ENCODE measurements at regions not wholly inside any gene's neighbourhood (a gene's known extent, or its start where the extent isn't known, plus 50 kb on each side); places are given as distances from the start of the nearest gene placed in this dataset.
"Not testable (repeated sequence)": the region's sequence is repeated elsewhere in the genome, so short reads cannot be mapped to it uniquely, and the experiment has no call there.

DNA sequence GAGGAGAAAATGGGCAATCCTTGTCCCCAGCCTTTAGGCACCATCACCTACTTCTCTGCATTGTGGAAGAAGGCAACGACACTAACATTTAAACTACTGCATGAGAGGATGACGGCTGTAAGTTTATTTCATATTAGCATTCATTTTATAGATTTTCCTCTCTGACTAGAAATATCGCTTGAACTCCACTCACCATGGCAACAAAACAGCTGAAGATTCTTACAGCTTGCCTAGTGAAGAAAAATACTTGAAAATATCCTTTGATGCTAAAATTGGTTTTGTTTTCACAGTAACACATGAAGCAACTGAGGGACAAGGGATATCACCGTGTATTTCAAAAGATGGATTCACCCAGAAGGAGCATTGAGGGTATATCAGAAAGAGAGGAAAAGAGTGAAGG is 284.3 kb downstream of the LIG4 start:
- ATAC-seq (no peak), DNase-seq (ENCODE audit: low spot score) (no peak)

DNA sequence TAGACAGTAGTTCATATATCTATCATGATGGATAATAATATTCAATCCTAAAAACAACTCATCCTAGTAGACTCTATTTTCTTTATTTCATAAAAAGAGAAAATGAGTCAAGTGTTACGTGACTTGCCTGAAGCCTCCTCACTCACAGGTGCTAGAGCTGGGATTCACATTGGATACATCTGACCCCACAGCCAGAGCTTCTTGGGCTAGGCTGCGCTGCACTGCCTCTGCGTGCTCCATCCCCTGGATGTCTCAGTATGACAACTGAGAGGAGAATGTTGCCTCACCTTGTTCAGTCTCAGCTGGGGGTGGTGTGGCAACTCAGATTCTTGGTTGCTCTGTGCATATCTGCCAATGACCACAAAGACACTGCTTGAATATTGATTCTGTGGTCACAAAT is 286.6 kb downstream of the LIG4 start:
- no peak for ATAC-seq
- no peak for DNase-seq (ENCODE audit: low spot score)

DNA sequence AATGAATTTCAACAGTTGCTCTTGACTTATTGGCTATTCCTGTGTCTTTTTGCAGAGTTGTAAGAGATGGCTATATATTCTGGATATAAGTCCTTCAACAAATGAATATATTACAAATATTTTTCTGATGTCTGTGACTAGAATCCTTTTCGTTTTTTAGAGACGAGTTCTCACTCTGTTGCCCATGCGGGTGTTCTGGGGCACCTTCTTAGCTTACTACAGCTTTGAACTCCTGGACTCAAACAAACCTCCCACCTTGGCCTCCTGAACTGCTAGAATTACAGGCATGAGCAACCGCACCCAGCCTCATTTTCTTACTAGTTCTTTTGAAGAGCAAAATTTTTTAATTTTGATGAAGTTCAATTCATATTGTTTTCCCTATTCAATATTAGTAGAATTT is 287.8 kb downstream of the LIG4 start:
- DNase-seq (ENCODE audit: low spot score) (no peak), ATAC-seq (no peak)

DNA sequence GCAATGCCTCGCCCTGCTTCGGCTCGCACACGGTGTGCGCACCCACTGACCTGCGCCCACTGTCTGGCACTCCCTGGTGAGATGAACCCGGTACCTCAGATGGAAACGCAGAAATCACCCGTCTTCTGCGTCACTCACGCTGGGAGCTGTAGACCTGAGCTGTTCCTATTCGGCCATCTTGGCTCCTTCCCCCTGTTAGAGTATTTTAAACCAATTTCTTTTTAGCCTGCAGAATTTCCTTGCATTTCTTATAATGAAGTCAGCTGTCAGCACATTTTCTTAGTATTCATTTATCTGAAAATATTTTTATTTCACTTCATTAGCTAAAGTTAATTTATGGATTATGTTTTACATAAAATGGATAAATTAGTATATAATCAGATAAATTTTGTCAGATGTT is 288.8 kb downstream of the LIG4 start:
- not testable (repeated sequence) for DNase-seq (ENCODE audit: low spot score)

DNA sequence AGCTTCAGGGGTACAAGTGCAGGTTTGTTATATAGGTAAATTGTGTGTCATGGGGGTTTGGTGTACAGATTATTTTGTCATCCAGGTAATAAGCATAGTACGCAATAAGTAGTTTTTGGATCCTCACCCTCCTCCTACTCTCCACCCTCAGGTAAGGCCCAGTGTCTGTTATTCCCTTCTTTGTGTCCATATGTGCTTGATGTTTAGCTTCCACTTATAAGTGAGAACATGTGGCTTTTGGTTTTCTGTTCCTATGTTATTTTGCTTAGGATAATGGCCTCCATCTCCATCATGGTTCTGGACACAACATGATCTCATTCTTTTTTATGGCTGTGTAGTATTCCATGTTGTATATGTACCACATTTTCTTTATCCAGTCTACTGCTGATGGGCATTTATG is 298.4 kb downstream of the LIG4 start:
- DNase-seq (ENCODE audit: low spot score); ATAC-seq: not testable (repeated sequence)

More for the DNA sequence above, 288.8 kb downstream of the LIG4 start:
- ATAC-seq: not testable (repeated sequence)

DNA sequence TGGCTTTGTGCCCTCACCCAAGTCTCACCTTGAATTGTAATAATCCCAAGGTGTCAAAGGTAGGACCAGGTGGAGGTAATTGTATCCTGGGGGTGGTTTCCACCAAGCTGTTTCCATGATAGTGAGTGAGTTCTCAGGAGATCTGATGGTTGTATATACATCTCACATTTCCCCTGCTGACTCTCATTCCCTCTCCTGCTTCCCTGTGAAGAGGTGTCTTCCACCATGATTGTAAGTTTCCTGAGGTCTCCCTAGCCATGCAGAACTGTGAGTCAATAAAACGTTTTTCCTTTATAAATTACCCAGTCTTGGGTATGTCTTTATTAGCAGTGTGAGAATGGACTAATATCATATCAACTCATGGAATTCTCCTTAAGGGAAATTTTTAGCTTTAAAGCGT is 302.6 kb downstream of the LIG4 start:
- no peak for DNase-seq (ENCODE audit: low spot score)
- no peak for ATAC-seq

DNA sequence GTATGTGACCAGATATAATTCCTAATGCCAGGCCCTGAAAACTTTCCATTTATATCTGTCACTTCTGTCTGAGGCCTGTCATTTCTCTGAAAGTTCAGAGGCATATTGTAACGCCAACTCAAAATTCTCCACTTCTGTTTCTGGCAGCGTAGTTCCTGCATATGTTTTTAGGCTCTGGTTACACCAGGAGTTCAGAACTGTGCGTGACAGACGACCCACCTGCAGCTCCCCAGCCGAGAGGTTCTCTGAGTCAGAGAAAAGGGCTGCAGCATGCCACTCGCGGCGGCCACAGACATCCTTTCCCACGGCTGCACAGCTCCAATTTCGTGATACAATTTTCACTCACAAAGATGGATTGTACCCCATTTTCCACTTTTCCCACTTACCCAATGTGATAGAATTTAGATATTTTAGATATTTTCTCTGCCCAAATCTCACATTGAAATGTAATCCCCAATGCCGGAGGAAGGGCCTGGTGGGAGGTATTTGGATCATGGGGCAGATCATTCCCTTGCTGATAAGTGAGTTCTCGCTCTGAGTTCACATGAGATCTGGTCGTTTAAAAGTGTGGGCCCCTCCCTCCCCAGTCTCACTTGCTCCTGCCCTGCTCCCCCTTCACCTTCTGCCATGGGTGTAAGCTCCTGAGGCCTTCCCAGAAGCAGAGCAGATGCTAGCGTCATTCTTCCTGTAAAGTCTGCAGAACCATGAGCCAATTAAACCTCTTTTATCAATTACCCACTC is 308.1 kb downstream of the LIG4 start:
- DNase-seq (ENCODE audit: low spot score) (no peak), ATAC-seq (no peak)

DNA sequence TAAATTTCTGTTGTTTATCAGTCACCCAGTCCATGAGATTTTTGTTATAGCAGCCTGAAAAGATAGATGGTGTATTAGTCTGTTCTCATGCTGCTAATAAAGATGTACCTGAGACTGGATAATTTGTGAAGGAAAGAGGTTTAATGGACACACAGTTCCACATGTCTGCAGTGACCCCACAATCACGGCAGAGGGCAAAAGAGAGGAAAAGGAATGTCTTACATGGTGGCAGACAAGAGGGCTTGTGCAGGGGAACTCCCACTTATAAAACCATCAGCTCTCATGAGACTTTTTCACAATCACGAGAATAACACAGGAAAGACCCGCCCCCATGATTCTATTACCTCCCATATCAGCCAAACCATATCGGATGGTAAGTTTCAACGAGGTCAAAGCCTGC is 309.2 kb downstream of the LIG4 start:
- DNase-seq (ENCODE audit: low spot score) (no peak), ATAC-seq (no peak)

DNA sequence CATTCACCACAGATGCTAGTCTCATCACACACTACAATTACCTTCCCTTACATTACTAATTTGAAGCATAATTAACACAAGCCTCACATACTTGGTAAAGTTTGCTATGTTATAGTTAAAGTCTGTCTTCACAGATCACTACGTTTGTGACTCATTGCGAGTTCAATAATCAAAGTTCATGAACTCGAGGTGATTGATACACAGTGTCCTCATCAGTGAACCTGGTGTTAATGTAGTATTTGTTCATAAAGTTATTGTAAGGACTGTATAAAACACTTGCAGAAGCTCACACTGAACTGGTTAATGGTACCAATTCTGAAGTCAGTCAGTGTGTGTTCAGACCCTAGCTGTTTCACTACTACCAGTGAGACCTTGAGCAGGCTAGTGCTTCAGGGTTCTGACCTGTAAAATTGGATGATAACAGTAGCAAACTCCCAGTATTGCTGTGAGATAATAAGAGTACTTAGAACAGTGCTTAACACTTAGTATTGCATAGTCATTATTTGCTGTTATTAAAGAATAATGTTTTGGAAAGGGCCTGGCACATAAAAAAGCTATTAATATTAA is 313.3 kb downstream of the LIG4 start:
- no peak for ATAC-seq
- no peak for DNase-seq (ENCODE audit: low spot score)

DNA sequence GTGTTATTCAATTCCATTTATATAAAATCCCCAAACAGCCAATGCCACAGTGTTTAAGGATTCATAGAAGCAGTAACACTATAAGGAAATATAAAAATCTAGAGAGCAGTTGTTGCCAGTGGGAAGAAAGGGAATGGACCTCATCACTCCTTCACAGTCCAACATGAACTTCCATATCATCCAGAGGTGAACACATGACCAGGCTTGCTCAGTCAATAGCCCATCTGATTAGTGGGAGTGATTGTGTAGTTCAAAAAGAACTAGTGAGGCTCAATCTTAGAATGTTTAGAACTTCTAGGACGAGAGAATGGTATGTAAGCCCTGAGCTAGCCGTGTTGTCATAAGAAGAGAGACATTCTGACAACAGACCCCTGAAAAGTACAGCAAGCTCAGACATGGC is 314.1 kb downstream of the LIG4 start:
- DNase-seq (ENCODE audit: low spot score) (no peak), ATAC-seq (no peak)

DNA sequence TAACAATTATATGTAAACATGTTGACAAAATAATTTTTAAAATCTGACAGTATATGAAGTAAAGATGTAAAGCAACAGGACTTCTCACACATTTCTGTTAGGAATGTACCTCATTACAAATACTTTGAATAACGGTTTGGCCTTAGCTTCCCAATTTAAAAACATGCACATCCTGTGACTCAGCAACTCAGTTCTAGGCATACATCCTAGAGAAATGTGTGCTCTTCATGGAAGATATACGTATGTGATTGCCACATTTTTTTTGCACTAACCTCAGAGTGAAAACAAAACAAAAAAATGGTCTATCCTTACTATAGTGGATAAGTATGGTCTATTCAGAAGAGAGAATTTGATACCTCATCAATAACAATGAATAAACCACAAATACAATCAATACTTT is 314.6 kb downstream of the LIG4 start:
- ATAC-seq (no peak), DNase-seq (ENCODE audit: low spot score) (no peak)

DNA sequence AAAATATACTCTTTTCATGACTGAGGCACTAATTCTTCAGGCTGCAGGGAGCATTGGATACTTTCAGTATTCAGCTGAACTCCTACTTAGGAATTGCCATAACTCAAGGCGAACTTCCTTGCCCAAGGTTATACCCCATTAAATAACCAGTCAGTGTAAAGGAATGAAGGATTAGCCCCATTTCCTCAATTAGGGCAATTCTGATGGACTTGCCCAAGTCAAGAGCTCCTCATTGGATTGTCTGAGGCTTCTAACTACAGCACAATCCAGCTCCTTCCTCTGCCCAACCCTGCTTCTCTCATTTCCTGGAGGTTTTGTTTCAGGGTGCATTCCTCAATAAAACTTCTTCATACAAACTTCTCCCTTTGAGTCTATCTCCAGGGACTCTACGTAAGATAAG is 329.2 kb downstream of the LIG4 start:
- DNase-seq (ENCODE audit: low spot score) (no peak), ATAC-seq (no peak)

DNA sequence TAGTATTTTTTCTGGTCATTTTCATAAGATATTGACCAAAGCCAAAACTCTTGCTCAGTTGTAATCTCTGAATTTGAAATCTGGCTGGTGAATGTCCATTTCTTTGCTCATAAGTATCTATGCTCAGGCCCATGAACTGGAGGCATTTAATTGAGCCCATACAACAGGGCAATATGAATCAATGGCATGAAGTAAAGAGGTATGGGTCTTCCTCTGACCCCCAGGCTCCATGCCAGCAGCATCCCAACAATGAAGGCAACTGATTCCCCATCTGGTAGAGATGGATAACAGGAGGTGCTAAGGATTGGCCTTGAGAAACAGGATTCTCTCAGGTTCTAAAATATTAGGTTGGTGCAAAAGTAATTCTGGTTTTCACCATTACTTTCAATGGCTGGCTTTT is 330.8 kb downstream of the LIG4 start:
- DNase-seq (ENCODE audit: low spot score): no peak
- ATAC-seq: no peak

DNA sequence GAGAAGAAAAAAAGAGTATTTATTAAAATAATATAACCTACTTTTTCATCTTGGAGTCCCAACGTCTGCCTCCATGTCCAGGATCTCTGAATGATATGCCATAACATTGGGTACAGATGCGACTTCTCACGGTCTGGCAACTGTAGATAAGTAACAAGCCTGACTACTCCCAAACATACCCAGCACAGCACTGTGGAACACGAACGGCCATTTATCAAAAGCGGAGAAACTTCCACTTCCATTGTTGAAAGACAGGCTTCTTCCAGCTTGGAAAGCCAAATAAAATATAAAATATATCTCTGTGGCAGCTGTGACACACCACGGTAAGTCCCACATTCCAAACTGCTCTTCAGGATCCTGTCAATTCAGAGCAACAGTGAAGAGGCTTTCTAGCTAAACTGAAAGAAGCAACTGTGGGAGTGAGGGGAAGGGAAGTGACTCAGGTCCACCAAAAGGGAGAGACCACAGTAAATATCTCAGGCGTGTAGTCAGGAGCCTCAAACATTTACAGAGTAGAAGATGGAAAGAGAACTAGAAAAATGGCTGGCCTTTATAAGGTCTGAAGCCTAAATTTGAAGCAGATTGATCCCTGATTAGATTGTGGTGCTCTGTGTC is 331.7 kb downstream of the LIG4 start:
- no peak for DNase-seq (ENCODE audit: low spot score)
- no peak for ATAC-seq

DNA sequence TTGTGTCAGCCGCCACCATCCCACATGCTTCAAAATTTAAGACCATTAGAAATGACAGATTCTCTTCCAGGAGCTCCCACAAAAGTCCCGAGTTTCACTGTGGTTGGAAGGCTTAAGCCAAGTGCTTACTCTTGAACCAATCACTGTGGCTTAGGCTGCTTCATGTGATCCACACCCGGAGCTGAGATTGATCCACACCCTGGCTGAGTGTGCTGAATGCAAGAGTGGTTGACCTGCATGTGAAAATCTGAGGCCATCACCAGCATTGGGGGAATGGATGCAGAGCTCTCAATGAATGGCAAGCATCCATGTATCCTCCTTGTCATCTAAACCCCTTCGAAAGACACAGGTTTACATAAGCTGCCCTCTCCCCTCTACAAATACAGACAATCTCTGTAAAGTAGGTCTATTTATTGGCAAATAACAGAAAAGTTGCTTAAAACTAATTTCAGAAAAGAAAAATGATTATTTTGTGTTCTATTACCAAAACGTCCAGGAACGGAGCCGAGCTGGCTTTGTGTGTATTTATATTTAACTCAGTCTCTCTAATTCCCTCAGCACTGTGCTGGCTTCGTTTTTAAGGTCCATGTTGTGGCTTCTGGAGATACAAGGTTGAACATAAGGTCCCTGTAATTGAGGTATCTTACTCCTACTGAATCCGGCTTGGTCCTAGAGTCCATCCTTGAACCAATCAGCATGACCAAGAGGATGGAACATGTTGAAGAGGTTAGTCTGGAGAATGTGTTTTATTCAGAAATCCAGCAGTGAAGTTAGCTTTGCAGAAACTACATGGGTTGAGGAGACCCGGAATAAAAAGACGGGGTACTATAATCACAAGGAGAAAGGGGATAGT is 332.4 kb downstream of the LIG4 start:
- DNase-seq (ENCODE audit: low spot score): no peak
- no peak for ATAC-seq

DNA sequence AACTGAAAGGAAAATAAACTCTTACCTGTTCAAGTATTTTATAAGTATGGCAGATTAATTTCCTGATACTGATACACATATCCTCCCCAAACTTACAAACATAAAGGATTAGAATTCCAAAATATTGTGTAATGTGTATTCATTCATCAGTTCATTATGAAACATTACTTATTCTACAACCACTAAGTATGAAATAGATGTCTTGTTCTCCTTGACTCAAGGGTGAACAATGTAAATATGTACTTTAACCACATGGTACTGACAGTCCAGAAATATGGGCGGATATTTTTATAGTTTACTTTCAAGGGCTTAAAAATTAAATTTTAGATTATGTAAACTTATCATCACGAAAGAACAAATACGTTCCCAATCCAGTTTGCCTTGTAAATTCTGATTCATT is 334.0 kb downstream of the LIG4 start:
- DNase-seq (ENCODE audit: low spot score) (no peak), ATAC-seq (no peak)

DNA sequence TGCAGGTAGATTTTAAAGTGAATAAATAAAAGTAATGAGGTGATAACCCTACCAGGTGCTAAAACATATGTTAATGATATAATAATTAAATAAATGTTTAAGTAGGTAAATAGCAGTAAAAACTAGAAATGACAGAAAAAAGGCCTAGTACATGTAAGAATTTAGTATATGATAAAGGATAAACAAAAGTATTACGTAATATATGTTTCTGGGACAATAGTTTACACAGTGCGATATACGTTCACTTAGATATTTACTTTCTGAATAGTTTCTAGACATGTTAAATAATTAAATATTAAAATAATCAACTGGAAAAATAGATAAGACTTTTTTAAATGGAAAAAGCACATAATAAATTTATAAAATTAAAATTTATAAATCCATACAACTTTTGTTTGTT is 340.9 kb downstream of the LIG4 start:
- no peak for ATAC-seq
- DNase-seq (ENCODE audit: low spot score): no peak

DNA sequence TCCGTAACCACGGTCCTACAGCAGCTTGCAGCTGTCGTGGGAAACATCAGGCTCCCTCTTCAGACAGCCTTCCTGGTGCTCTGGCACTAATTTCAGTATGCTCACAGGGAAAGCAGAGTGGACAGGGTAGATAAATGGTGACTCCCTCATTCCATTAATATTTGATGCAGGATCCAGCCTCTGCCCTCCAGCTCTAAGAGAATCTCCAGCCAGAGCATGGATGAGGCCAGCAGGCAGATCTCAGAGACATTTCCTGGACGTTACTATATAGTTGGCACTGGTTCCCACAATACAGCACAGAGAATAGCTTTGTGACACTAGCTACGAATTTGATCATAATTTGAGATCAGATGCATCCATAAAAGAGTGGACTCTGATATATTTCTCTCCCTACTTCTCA is 341.4 kb downstream of the LIG4 start:
- no peak for DNase-seq (ENCODE audit: low spot score)
- no peak for ATAC-seq

DNA sequence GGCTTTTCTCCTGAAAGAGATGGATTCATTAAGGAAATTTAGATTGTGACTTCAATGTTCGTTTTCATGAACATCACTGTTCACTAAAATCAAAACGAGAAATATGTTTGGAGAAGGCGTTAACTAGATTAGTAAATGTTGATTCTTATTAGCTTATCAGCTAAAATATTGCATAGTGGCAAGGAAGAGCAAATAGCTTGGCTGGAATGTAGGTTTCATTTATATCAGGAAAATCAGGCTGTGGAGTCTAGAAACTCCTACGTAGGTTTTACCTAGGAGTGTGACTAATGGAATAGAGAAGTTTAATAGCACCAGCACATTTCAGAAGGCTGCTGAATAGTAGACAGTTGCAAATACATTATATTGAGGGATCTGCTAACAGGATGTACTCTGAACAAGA is 344.9 kb downstream of the LIG4 start:
- no peak for DNase-seq (ENCODE audit: low spot score)
- no peak for ATAC-seq

DNA sequence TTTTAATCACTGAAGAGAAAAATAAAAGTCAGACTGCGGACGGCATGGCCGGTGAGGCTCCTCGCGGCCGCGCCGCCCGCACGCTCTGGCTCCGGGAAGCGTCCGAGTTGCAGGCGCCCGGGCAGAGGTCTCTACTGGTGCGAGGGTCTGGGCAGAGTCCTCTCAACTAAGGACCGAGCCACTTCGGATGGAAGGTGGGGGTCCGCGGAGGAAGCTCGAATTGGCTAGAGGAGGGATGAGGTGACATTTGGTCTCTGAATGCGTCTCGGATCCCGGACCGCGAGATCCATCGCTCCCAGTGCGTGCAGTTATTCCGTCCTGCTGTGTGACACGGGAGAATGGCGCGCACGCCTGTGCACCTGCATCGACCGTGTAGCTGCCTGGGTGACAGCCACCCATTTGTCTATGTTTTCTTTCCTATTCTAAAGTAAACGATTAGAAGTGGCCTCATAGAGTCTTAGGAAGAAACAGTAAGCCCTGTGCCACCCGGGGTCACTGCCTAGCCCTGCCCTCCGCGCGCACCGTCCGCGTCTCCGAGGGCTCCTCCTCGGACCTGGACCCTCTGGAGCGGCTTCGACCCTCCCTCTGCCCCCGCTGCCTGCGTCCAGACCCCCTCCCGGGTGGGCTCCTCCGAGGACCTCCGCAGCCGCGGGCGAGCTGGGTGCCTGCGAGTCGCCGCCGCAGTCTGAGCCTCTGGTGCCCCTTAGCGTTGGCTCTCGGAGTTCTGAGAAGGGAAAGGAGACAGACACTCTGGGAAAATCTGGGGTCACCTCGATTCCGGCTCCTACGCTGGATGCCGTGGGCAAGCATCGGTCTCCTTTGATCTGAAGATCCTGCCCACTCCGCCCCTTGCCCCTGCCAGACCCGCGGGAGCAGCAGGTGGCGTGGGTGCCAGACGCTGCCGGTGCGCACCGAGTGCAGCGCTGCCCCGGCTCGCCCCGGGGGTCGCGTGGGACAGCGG is 347.4 kb downstream of the LIG4 start:
- ATAC-seq: no peak

More for the DNA sequence above, 347.4 kb downstream of the LIG4 start:
- DNase-seq (ENCODE audit: low spot score): no peak

Measured in left lobe of liver (tissue), 2 donors.